ENCODE measurements at regions not wholly inside any gene's neighbourhood (a gene's known extent, or its start where the extent isn't known, plus 50 kb on each side); places are given as distances from the start of the nearest gene placed in this dataset.
"Not testable (repeated sequence)": the region's sequence is repeated elsewhere in the genome, so short reads cannot be mapped to it uniquely, and the experiment has no call there.

GRCh38 chr1:109835645-109836044, 71.9 kb upstream of the EPS8L3 start:
- TF ChIP-seq CTCF (conservative IDR thresholded peaks at IDR 0.05; ENCODE audit: low read length); EZH2phosphoT487 (IDR thresholded peaks at IDR 0.05; ENCODE audit: borderline replicate concordance): not testable (repeated sequence)
